ENCODE measurements at regions not wholly inside any gene's neighbourhood (a gene's known extent, or its start where the extent isn't known, plus 50 kb on each side); places are given as distances from the start of the nearest gene placed in this dataset.

DNA sequence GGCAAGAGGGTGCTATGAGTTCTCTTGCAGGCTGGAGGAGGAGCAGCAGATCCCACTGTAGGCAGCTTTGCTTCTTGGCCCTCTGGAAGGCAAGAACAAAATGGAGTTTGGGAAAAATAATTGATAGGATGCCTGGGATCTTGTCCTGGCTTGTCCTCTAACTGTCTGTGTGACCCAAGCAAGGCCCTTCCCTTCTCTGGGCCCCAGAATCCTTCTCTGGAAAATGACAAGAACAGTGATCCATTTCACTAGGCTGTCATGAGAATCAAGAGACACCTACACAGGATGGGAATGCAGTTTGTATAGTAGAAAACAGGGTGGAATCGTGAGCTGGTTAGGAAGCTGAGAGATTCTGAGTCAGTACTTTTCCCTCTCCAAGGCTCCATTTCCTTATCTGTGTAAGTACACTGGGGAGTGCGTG, 133.3 kb downstream of the PJA1 start:
- no peak for DNase-seq (ENCODE audit: low read depth, low spot score)
- dilution Hi-C loops (cut with MboI; ENCODE audit: extremely low pct_ligation_motif_present, low sequenced_read_pairs), result no loop called here

More for the DNA sequence above, 133.3 kb downstream of the PJA1 start:
- H3K36me3 ChIP-seq (ENCODE audit: control insufficient read depth in 2 of 2, extremely low read depth in 1 of 2, insufficient read depth in 2 of 2, low read length in 2 of 2), result no peaks in the 10 kb centered on the region
- H3K9ac ChIP-seq (replicated peaks; ENCODE audit: extremely low read depth, insufficient read depth, low read length), result no peak overlapping the region
- no peak overlapping the region for H3K4me3 ChIP-seq (replicated peaks in 1 of 3; ENCODE audit: insufficient read depth in 1 of 3, low read depth in 1 of 3, low read length in 3 of 3)
- peaks cover 13% of the 10 kb centered on the region for H3K4me1 ChIP-seq (ENCODE audit: control insufficient read depth, extremely low read depth, insufficient read depth, low read length)
- no peaks in the 10 kb centered on the region for H4K20me1 ChIP-seq (replicated peaks; ENCODE audit: control insufficient read depth, extremely low read depth, insufficient read depth, low read length)
- no peak overlapping the region for H3K4me2 ChIP-seq (ENCODE audit: insufficient read depth, low read length)
- H3K9me1 ChIP-seq (replicated peaks; ENCODE audit: control insufficient read depth, extremely low read depth, insufficient read depth, low read length), result no peaks in the 10 kb centered on the region
- FAIRE-seq, result no peak
- H3K27me3 ChIP-seq (ENCODE audit: control insufficient read depth in 2 of 2, insufficient read depth in 2 of 2, low read length in 2 of 2), result peaks cover 0 to 3% of the 10 kb centered on the region in 2 experiments
- no peak overlapping the region for H2AFZ ChIP-seq (ENCODE audit: low read depth, low read length)
- H3K79me2 ChIP-seq (ENCODE audit: control insufficient read depth, insufficient read depth, low read length), result no peaks in the 10 kb centered on the region
- POLR2A ChIA-PET, result interaction anchor here (1.3 kb wide), 1 partner anchor 203 kb away, joined by 5 read pairs; the partner anchor contains the start of gene EFNB1
- H3K9me3 ChIP-seq (replicated peaks; ENCODE audit: control insufficient read depth, insufficient read depth, low read length), result no peaks in the 10 kb centered on the region
- TF ChIP-seq, protein P1, sequence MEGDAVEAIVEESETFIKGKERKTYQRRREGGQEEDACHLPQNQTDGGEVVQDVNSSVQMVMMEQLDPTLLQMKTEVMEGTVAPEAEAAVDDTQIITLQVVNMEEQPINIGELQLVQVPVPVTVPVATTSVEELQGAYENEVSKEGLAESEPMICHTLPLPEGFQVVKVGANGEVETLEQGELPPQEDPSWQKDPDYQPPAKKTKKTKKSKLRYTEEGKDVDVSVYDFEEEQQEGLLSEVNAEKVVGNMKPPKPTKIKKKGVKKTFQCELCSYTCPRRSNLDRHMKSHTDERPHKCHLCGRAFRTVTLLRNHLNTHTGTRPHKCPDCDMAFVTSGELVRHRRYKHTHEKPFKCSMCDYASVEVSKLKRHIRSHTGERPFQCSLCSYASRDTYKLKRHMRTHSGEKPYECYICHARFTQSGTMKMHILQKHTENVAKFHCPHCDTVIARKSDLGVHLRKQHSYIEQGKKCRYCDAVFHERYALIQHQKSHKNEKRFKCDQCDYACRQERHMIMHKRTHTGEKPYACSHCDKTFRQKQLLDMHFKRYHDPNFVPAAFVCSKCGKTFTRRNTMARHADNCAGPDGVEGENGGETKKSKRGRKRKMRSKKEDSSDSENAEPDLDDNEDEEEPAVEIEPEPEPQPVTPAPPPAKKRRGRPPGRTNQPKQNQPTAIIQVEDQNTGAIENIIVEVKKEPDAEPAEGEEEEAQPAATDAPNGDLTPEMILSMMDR (IDR thresholded peaks at IDR 0.05; ENCODE audit: extremely low read depth in 1 of 2, insufficient read depth in 1 of 2, low read depth in 1 of 2, low read length in 2 of 2), result no peak
- TF ChIP-seq EZH2 (IDR thresholded peaks at IDR 0.05; ENCODE audit: borderline replicate concordance, low read depth, low read length, severe bottlenecking), result no peak
- no peak for TF ChIP-seq GATA2 (IDR thresholded peaks at IDR 0.05; ENCODE audit: insufficient read depth, insufficient read length, low read depth, low read length)
- no peak for TF ChIP-seq FOS (IDR thresholded peaks at IDR 0.05; ENCODE audit: borderline replicate concordance, insufficient read depth, low read length)
- TF ChIP-seq, protein P2, sequence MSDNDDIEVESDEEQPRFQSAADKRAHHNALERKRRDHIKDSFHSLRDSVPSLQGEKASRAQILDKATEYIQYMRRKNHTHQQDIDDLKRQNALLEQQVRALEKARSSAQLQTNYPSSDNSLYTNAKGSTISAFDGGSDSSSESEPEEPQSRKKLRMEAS (IDR thresholded peaks at IDR 0.05; ENCODE audit: insufficient read depth, insufficient read length), result no peak
- no peak for TF ChIP-seq POLR2A (IDR thresholded peaks at IDR 0.05; ENCODE audit: low read depth, low read length)
- TF ChIP-seq MYC (IDR thresholded peaks at IDR 0.05; ENCODE audit: low read depth, low read length), result no peak
- no peak for TF ChIP-seq POLR2AphosphoS5 (IDR thresholded peaks at IDR 0.05; ENCODE audit: insufficient read depth, low read depth, low read length)
- no peak for TF ChIP-seq JUN (IDR thresholded peaks at IDR 0.05; ENCODE audit: borderline replicate concordance, insufficient read depth, insufficient read length, low read depth)
- intact Hi-C loops (cut with micrococcal nuclease), result loop anchor here (1.0 kb wide), 1 partner anchor 204 kb away; no protein-coding TSS in a partner anchor
- CTCF ChIA-PET, result interaction anchor here (1.0 to 4.1 kb wide), 3 partner anchors 29 to 204 kb away, joined by 3 to 36 read pairs (median 4); partner anchors contain the start of gene EFNB1
- no peak overlapping the region for H3K27ac ChIP-seq (ENCODE audit: insufficient read depth, low read depth, low read length)
- no TSS peak for BruUV-seq (replicated peaks)

Measured in endothelial cell of umbilical vein (primary cell).